ENCODE measurements at regions not wholly inside any gene's neighbourhood (a gene's known extent, or its start where the extent isn't known, plus 50 kb on each side); places are given as distances from the start of the nearest gene placed in this dataset.

- Histone ChIP-seq H3K18ac (ENCODE audit: low read length) (no peak overlapping the region), H2BK5ac (ENCODE audit: low read depth, low read length, poor library complexity) (no peak overlapping the region), H2AFZ (ENCODE audit: insufficient read depth, low read length, poor library complexity) (no peak overlapping the region), H4K8ac (ENCODE audit: low read depth, low read length) (no peak overlapping the region), H3K27me3 (ENCODE audit: insufficient read depth, low read length) (no peaks in the 10 kb centered on the region), H2AK5ac (ENCODE audit: low read length) (no peak overlapping the region), H4K12ac (ENCODE audit: low read depth, low read length) (no peak overlapping the region), H3K14ac (ENCODE audit: low read length) (no peak overlapping the region), H3K23ac (ENCODE audit: low read length) (no peak overlapping the region), H2BK12ac (ENCODE audit: low read length) (no peak overlapping the region), H3K9me3 (ENCODE audit: insufficient read depth, low read depth, low read length) (no peaks in the 10 kb centered on the region), H3K4ac (ENCODE audit: low read depth, low read length) (no peak overlapping the region), H3K4me3 (ENCODE audit: low read depth, low read length) (no peak overlapping the region), H3K79me2 (ENCODE audit: control insufficient read depth, insufficient read depth, low read length, poor library complexity) (no peaks in the 10 kb centered on the region), H2BK120ac (ENCODE audit: insufficient read depth, low read length, poor library complexity) (no peak overlapping the region), H3K9ac (ENCODE audit: low read length) (no peak overlapping the region), H3K36me3 (ENCODE audit: control insufficient read depth in 1 of 2, insufficient read depth in 2 of 2, low read length in 2 of 2) (peaks cover 5% of the 10 kb centered on the region in 2 experiments), H3K79me1 (ENCODE audit: low read length) (peaks cover 2% of the 10 kb centered on the region), H3K27ac (ENCODE audit: low read depth, low read length) (no peak overlapping the region), H3K4me2 (ENCODE audit: low read length) (no peak overlapping the region), H4K91ac (ENCODE audit: low read depth, low read length) (no peak overlapping the region), H3K4me1 (ENCODE audit: control insufficient read depth in 1 of 2, insufficient read depth in 2 of 2, low read length in 2 of 2) (peaks cover under 1 to 5% of the 10 kb centered on the region in 2 experiments)
- no peak for DNase-seq
- no CpG with 5 or more reads among the region's 1 CpG for WGBS (ENCODE audit: extremely low coverage, insufficient coverage, insufficient read length)
These were observed 92.1 kb upstream of the ZCCHC13 start for GRCh38 chrX:74211911-74212310.

- no peak overlapping the region for H3K14ac ChIP-seq (ENCODE audit: low read length)
- H3K36me3 ChIP-seq (ENCODE audit: control insufficient read depth in 1 of 2, insufficient read depth in 2 of 2, low read length in 2 of 2) = peaks cover 9 to 19% of the 10 kb centered on the region in 2 experiments
- H3K9ac ChIP-seq (ENCODE audit: low read length) = no peak overlapping the region
- H3K23ac ChIP-seq (ENCODE audit: low read length) = no peak overlapping the region
- H3K27me3 ChIP-seq (ENCODE audit: insufficient read depth, low read length) = no peaks in the 10 kb centered on the region
- peak overlapping the region; percentile 58 for H3K27ac ChIP-seq (ENCODE audit: low read depth, low read length)
- peaks cover 2% of the 10 kb centered on the region for H3K79me1 ChIP-seq (ENCODE audit: low read length)
- no peak overlapping the region for H2BK5ac ChIP-seq (ENCODE audit: low read depth, low read length, poor library complexity)
- H3K4ac ChIP-seq (ENCODE audit: low read depth, low read length) = no peak overlapping the region
- H3K4me1 ChIP-seq (ENCODE audit: control insufficient read depth in 1 of 2, insufficient read depth in 2 of 2, low read length in 2 of 2) = peaks cover 3 to 8% of the 10 kb centered on the region in 2 experiments
- H2AFZ ChIP-seq (ENCODE audit: insufficient read depth, low read length, poor library complexity) = no peak overlapping the region
- H4K12ac ChIP-seq (ENCODE audit: low read depth, low read length) = no peak overlapping the region
- H3K4me3 ChIP-seq (ENCODE audit: low read depth, low read length) = no peak overlapping the region
- H2AK5ac ChIP-seq (ENCODE audit: low read length) = no peak overlapping the region
- no peaks in the 10 kb centered on the region for H3K9me3 ChIP-seq (ENCODE audit: insufficient read depth, low read depth, low read length)
- no peak overlapping the region for H4K8ac ChIP-seq (ENCODE audit: low read depth, low read length)
- H4K91ac ChIP-seq (ENCODE audit: low read depth, low read length) = no peak overlapping the region
- no peak overlapping the region for H3K4me2 ChIP-seq (ENCODE audit: low read length)
- WGBS (ENCODE audit: extremely low coverage, insufficient coverage, insufficient read length) = no CpG with 5 or more reads among the region's 3 CpGs
- no peaks in the 10 kb centered on the region for H3K79me2 ChIP-seq (ENCODE audit: control insufficient read depth, insufficient read depth, low read length, poor library complexity)
- H2BK120ac ChIP-seq (ENCODE audit: insufficient read depth, low read length, poor library complexity) = no peak overlapping the region
- peak; percentile 33 to 63 for DNase-seq
- H2BK12ac ChIP-seq (ENCODE audit: low read length) = no peak overlapping the region
- H3K18ac ChIP-seq (ENCODE audit: low read length) = no peak overlapping the region
These were observed 96.4 kb upstream of the ZCCHC13 start for GRCh38 chrX:74207539-74207938.

DNA sequence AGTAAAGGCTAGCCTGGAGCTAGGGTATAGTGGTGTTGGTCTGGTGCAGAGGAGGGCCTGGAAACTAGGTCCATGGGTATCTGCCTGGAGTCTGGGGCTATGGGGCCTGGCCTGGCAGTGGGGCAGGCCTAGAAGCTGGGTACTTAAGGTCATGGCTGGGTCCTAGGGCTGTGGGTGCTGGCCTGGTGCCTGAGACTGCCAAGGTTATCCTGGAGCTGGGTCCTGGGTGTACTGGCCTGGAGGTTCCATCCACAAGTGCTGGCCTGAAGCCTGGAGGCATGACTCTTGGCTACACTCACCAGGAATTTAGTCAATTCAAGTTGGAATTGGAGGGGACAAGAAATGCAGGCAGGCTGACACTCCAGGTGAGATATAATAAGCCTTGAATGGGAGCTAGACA, 108.4 kb upstream of the ZCCHC13 start:
- no peak overlapping the region for H3K18ac ChIP-seq (ENCODE audit: low read length)
- DNase-seq = peak in 1 of 2 donors; percentile 12
- peaks cover 4% of the 10 kb centered on the region for H3K9me3 ChIP-seq (ENCODE audit: insufficient read depth, low read depth, low read length)
- H3K79me2 ChIP-seq (ENCODE audit: control insufficient read depth, insufficient read depth, low read length, poor library complexity) = no peaks in the 10 kb centered on the region
- H3K23ac ChIP-seq (ENCODE audit: low read length) = no peak overlapping the region
- no peak overlapping the region for H3K4me3 ChIP-seq (ENCODE audit: low read depth, low read length)
- H2AK5ac ChIP-seq (ENCODE audit: low read length) = no peak overlapping the region
- H3K14ac ChIP-seq (ENCODE audit: low read length) = no peak overlapping the region
- no peaks in the 10 kb centered on the region for H3K4me1 ChIP-seq (ENCODE audit: control insufficient read depth in 1 of 2, insufficient read depth in 2 of 2, low read length in 2 of 2)
- H3K27me3 ChIP-seq (ENCODE audit: insufficient read depth, low read length) = no peaks in the 10 kb centered on the region
- H2AFZ ChIP-seq (ENCODE audit: insufficient read depth, low read length, poor library complexity) = no peak overlapping the region
- no peak overlapping the region for H3K4ac ChIP-seq (ENCODE audit: low read depth, low read length)
- no peaks in the 10 kb centered on the region for H3K79me1 ChIP-seq (ENCODE audit: low read length)
- H3K36me3 ChIP-seq (ENCODE audit: control insufficient read depth in 1 of 2, insufficient read depth in 2 of 2, low read length in 2 of 2) = peaks cover 7 to 8% of the 10 kb centered on the region in 2 experiments
- no peak overlapping the region for H4K91ac ChIP-seq (ENCODE audit: low read depth, low read length)
- H4K12ac ChIP-seq (ENCODE audit: low read depth, low read length) = no peak overlapping the region
- no peak overlapping the region for H2BK12ac ChIP-seq (ENCODE audit: low read length)
- H4K8ac ChIP-seq (ENCODE audit: low read depth, low read length) = peak overlapping the region; percentile 4
- H3K4me2 ChIP-seq (ENCODE audit: low read length) = no peak overlapping the region
- no peak overlapping the region for H3K27ac ChIP-seq (ENCODE audit: low read depth, low read length)
- H3K9ac ChIP-seq (ENCODE audit: low read length) = no peak overlapping the region
- H2BK5ac ChIP-seq (ENCODE audit: low read depth, low read length, poor library complexity) = no peak overlapping the region
- H2BK120ac ChIP-seq (ENCODE audit: insufficient read depth, low read length, poor library complexity) = no peak overlapping the region

- Histone ChIP-seq H3K9me3 (ENCODE audit: insufficient read depth, low read depth, low read length) (peaks cover 4% of the 10 kb centered on the region), H3K27ac (ENCODE audit: low read depth, low read length) (no peak overlapping the region), H3K79me2 (ENCODE audit: control insufficient read depth, insufficient read depth, low read length, poor library complexity) (no peaks in the 10 kb centered on the region), H3K4me2 (ENCODE audit: low read length) (no peak overlapping the region), H2BK12ac (ENCODE audit: low read length) (no peak overlapping the region), H3K4ac (ENCODE audit: low read depth, low read length) (no peak overlapping the region), H3K4me1 (ENCODE audit: control insufficient read depth in 1 of 2, insufficient read depth in 2 of 2, low read length in 2 of 2) (no peaks in the 10 kb centered on the region), H4K91ac (ENCODE audit: low read depth, low read length) (no peak overlapping the region), H2BK120ac (ENCODE audit: insufficient read depth, low read length, poor library complexity) (no peak overlapping the region), H3K18ac (ENCODE audit: low read length) (peak overlapping the region; percentile 18), H4K12ac (ENCODE audit: low read depth, low read length) (no peak overlapping the region), H2AFZ (ENCODE audit: insufficient read depth, low read length, poor library complexity) (no peak overlapping the region), H4K8ac (ENCODE audit: low read depth, low read length) (no peak overlapping the region), H3K27me3 (ENCODE audit: insufficient read depth, low read length) (no peaks in the 10 kb centered on the region), H3K23ac (ENCODE audit: low read length) (no peak overlapping the region), H2BK5ac (ENCODE audit: low read depth, low read length, poor library complexity) (no peak overlapping the region), H3K36me3 (ENCODE audit: control insufficient read depth in 1 of 2, insufficient read depth in 2 of 2, low read length in 2 of 2) (peaks cover 7 to 8% of the 10 kb centered on the region in 2 experiments), H3K9ac (ENCODE audit: low read length) (no peak overlapping the region), H3K79me1 (ENCODE audit: low read length) (no peaks in the 10 kb centered on the region), H3K4me3 (ENCODE audit: low read depth, low read length) (no peak overlapping the region), H3K14ac (ENCODE audit: low read length) (no peak overlapping the region), H2AK5ac (ENCODE audit: low read length) (no peak overlapping the region)
- no CpG with 5 or more reads among the region's 2 CpGs for WGBS (ENCODE audit: extremely low coverage, insufficient coverage, insufficient read length)
- DNase-seq = no peak
These were observed 108.9 kb upstream of the ZCCHC13 start for GRCh38 chrX:74195120-74195519.

Data from trophoblast cell (in vitro differentiated cells and primary cell).